Middle frontal gyrus (tissue), 1 donor: ENCODE measurements at regions not wholly inside any gene's neighbourhood (a gene's known extent, or its start where the extent isn't known, plus 50 kb on each side); places are given as distances from the start of the nearest gene placed in this dataset.

ENCODE experiments used
- DNase-seq: peaks from one replicate; pipeline ENCODE4 v3.0.0-alpha.2; 2015; ENCODE audit warnings: low spot score; ENCODE audit errors: extremely low spot score

- DNase-seq: no peak
Observed at GRCh38 chr13:106433066-106433465, 102.4 kb downstream of the EFNB2 start.

DNA sequence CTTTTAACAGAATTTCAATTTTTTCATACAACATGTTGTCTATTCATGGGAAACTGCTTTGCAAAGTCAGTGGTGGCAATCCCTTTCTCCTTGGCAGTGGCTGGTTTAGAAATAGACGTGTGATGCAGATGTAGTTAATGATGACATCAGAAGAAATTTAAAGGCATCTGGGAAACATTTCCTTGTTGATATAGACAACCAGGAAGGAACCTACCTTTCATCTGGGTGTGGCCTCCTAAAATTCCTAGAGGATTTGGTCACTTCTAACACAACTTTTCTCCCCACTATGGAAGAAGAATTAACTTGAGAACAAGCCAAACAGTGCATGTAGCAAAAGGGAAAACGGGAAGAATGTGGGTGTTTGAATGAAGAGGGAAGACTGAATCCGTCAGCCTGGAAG is 102.8 kb downstream of the EFNB2 start:
- no peak for DNase-seq

- no peak for DNase-seq
Observed at GRCh38 chr13:106426909-106427308, 108.6 kb downstream of the EFNB2 start.

- DNase-seq: no peak
Observed at GRCh38 chr13:106425661-106426060, 109.8 kb downstream of the EFNB2 start.

GRCh38 chr13:106424805-106425204 is 110.7 kb downstream of the EFNB2 start:
- no peak for DNase-seq

DNA sequence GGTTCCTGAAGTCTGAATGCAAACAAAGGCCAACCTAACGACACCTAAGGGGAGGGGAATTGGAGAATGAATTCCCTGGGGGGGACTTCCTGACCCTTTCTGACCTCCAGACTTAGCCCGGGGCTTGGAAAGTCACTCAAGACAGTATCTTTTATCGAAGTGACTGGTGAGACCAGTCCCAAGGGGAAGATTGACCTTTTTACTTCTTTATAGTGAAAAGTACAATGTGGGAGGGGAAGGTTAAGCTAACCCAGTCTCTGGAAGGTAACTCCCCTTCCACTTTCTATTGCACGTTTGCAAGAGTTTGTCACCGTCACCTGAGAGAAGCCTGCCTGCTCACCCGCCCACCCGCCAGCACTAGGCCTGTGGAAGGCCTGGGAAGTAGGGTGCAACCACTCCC is 111.9 kb downstream of the EFNB2 start:
- no peak for DNase-seq

DNA sequence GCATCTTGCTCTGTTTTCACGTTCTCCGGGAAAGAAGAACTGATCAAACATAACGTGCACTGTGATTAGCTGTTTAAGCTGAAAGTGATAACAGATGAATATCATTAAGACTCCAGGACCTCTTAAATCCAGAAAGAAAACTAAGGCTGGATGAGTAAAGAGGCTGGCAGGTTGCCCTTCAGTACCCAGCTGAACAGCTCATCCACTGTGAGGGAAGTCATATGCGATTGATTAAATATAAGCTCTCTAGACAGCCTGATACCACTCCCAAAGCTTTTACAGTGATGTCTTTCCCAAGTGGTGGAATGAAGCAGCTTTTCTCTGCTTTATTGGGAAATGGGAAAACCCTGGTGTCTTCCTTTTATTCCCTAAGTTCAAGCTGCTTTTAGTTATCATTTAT is 116.9 kb downstream of the EFNB2 start:
- no peak for DNase-seq

- DNase-seq: no peak
Observed at GRCh38 chr13:106417467-106418110, 117.9 kb downstream of the EFNB2 start.

- DNase-seq: no peak
Observed at GRCh38 chr13:106416645-106417044, 118.8 kb downstream of the EFNB2 start.

DNA sequence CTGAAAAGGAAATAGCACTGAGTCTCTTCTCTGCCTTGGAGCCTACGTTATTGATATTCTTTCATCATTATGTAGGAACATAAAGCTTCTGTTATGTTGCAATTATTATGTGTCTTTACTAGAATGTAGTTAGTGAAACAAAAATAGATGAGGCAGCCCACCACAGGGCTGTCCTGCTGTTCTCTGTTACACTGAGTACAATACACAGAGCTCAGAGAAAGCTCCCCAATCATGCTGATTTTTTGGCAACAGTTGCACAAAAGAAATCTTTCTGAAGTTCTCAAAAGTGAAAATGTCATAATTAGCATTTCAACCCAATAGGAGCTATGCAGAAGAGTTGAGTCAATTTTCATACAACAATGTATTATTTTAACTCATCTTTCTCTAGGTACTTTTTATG is 119.5 kb downstream of the EFNB2 start:
- DNase-seq: no peak

- no peak for DNase-seq
Observed at GRCh38 chr13:106415442-106415841, 120.0 kb downstream of the EFNB2 start.

DNA sequence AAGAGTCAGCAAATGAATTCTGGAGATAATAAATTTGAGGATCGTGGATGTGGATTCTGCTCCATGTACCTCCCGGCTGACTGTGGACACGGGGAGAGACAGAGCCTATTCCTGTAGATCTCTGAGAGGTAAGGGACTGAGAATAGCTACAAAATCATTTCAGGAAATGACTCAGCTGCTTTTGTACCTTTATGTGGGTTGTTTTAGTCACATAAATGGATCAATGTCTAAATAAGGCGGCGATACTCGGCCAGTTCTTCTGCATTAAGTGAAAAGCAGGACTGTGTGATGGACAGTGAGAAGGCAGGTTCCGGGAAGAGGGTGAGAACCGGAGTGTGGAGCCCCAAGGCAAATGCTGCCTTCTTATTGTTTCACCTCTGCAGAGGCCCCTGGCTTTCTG is 128.1 kb downstream of the EFNB2 start:
- no peak for DNase-seq

DNA sequence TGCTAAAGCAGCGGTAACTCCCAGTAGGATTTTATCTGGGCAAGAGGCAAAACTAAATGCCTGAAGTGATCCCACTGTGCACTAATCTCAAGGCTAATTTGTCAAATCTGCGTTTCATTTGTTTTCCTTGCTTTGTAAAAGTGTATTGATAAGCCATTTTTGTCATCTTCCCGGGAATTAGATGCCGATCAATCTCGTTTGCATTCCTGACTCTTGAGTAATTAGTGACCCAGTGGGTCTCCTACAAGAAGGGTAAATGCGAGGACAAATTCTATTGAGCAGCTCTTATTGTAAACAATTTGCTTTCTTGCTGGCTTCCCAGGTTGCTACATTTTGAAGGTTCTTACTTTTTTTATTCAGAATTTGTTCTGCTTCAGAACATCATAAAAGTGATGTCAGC is 129.7 kb downstream of the EFNB2 start:
- no peak for DNase-seq

GRCh38 chr13:106403280-106403679 is 132.2 kb downstream of the EFNB2 start:
- no peak for DNase-seq

- DNase-seq: no peak
Observed at GRCh38 chr13:106402866-106403265, 132.6 kb downstream of the EFNB2 start.

GRCh38 chr13:106401081-106401480 is 134.4 kb downstream of the EFNB2 start:
- no peak for DNase-seq

DNA sequence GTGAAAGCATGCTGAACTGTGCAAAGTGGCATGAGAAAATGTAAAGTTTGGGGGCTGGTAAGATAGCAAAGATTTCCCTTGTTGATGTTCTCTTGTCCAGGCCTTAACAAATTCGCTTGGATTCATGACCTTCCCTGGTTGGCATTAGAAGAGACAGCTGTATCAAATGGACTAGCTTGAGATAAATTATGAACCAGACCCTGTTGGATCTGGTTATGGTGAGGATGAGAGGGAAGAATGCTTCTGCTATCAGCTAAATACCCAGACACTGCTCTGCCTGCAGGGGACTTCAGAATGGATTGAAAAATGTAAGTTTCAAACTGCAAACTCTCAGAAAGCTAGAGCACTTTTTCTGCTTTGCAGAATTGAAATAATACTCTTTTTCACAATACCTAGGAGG is 135.2 kb downstream of the EFNB2 start:
- DNase-seq: no peak

- no peak for DNase-seq
Observed at GRCh38 chr13:106398289-106398688, 137.2 kb downstream of the EFNB2 start.

DNA sequence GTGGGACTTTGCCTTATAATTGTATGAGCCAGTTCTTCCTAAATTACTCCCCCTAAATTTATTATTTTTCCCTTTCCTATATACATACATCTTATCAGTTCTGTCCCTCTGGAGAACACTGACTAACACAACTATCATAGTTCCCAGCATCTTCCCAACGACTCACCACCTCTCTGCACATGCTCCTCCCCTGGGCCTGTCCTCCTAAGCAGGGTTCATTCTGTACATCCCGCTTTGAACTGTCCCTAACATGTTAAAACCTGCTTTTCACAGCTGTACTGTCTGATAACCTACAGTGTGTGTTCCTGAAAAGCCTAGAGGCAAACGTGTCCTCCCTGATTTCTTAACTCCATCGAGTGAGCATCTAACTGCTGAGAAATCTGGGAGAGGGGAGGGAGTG is 141.7 kb downstream of the EFNB2 start:
- DNase-seq: no peak

DNA sequence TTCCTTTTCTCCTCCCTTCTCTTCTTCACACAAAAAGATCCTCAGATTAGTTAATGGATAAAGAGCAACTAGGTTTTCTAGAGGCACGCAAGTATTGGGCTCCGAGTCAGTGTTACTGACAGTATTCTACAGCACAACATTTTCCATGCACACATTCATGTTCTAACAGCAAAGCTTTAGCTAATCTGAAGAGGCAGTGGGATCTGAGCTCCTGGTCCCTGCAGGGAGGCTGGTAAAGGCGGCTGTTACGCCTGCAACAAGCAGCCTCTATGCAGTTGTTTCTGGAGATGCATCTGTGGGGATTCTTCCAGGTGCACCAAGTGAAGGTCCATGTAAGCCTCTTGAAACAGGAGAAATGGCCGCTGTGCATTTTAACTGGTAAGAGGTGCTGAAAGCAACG is 143.8 kb downstream of the EFNB2 start:
- DNase-seq: no peak

DNA sequence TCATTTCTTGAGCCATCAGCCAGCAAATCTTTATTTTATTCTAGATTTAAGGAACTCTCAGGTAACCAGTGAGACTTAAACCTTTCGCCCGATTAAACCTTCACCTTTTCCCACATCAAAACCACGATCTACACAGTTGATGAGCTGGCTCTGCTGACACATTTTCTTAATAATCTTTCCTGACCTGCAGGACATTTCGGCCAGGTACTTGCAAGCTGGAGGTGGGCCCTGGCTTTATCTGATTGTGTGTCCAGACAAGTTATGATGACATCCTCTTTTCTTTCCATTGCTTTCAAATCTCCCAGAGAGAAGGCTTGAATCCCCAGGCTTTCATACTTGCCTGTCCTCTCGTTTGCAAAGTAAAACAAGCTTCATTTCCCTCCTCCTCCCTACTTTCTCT is 144.2 kb downstream of the EFNB2 start:
- no peak for DNase-seq

- DNase-seq: no peak
Observed at GRCh38 chr13:106390367-106390766, 145.1 kb downstream of the EFNB2 start.

- no peak for DNase-seq
Observed at GRCh38 chr13:106385654-106386053, 149.8 kb downstream of the EFNB2 start.

DNA sequence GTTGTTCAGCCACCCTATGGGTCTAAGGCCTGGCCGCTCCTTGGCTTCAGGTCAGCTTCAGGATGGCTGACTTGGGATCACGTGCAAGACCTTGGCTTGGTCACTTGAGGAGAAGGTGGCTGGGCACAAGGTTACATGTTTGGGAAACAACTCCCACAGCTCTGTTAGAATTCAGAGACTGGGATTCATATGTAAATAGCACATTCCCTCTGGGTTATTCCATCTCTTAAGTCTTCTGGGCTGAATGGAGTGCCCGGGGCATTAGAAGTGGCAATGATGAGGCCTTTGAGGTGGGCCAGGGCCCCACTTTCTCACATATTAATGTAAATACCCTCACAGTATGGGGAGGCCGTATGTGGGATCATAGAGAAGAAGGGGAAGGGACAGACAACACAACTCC is 150.9 kb downstream of the EFNB2 start:
- no peak for DNase-seq
